Ovary (tissue), 7 donors: ENCODE measurements at regions not wholly inside any gene's neighbourhood (a gene's known extent, or its start where the extent isn't known, plus 50 kb on each side); places are given as distances from the start of the nearest gene placed in this dataset.

ENCODE experiments used
- DNase-seq, 5 donors: peaks; one replicate each; pipeline ENCODE4 v3.0.0-alpha.2; 2019 to 2020
- H3K27ac ChIP-seq, 2 donors: fragments of 200-600 bp; one replicate each; pipeline versions ENCODE4 v1.5.1 to v1.8.0; 2019 to 2022
- H3K27me3 ChIP-seq: fragments of 200-600 bp; one replicate; pipeline ENCODE4 v1.8.0; 2022
- H3K36me3 ChIP-seq: fragments of 200-600 bp; sonication (generic); one replicate; pipeline ENCODE4 v1.5.1; 2019
- H3K4me1 ChIP-seq: one replicate; pipeline ENCODE4 v1.8.1; 2013; ENCODE audit warnings: mild to moderate bottlenecking, moderate library complexity; ENCODE audit not compliant: insufficient read depth
- H3K4me3 ChIP-seq: fragments of 200-600 bp; sonication (generic); one replicate; pipeline ENCODE4 v1.5.1; 2017
- H3K9me3 ChIP-seq, 2 donors: fragments of 200-600 bp in 1 of 2; sonication (generic) in 1 of 2; one replicate each; pipeline versions ENCODE4 v1.5.1 to v1.8.1; 2013 to 2019; ENCODE audit warnings: mild to moderate bottlenecking in 1 of 2, moderate library complexity in 1 of 2
- CTCF ChIP-seq, 3 donors: fragments of 450-650 bp in 2 of 3; fragments of 200-600 bp in 1 of 3; IDR thresholded peaks; one replicate each; pipeline versions ENCODE4 v1.5.1 to v1.8.0; 2016 to 2022; ENCODE audit warnings: antibody characterized with exemption in 3 of 3, mild to moderate bottlenecking in 1 of 3
- EP300 ChIP-seq: sonication (generic); formaldehyde crosslinking; IDR thresholded peaks from one replicate; pipeline ENCODE4 v1.6.1; 2017; ENCODE audit warnings: antibody characterized with exemption
- POLR2A ChIP-seq: fragments of 450-650 bp; IDR thresholded peaks from one replicate; pipeline ENCODE4 v1.6.1; 2017; ENCODE audit warnings: antibody characterized with exemption, mild to moderate bottlenecking, moderate library complexity
- WGBS, 3 donors: extraction: QIAGEN DNeasy Blood & Tissue Kit in 1 of 3; methylation state at CpG; one replicate each; pipeline versions ENCODE4 v1.1.5 to v1.1.7; 2013 to 2017; 5-methylcytosine and 5-hydroxymethylcytosine counted together
- intact Hi-C, 4 donors: fragments of 100-400 bp; cut with DNase I; formaldehyde crosslinking; loops; one replicate each; pipeline versions ENCODE4 v1.11.0 to v1.15.1; 2022 to 2023
- donor health status: DM: no; HTN: no; CAD: no; lungs with moderate emphysema.
- donor health status: DM: no; HTN: no; CAD: no.
- donor health status: Bipolar disorder and iron deficiency.
- donor health status: DM: no; HTN: no; CAD: no.
- donor health status: DM: yes; HTN: yes; CAD: no.

- no peaks in the 10 kb centered on the region for H3K9me3 ChIP-seq
- no peaks in the 10 kb centered on the region for H3K4me1 ChIP-seq
- no peak overlapping the region for H3K4me3 ChIP-seq
- H3K27me3 ChIP-seq: no peaks in the 10 kb centered on the region
- DNase-seq: no peak
- no peak for TF ChIP-seq POLR2A
- TF ChIP-seq CTCF (IDR thresholded peaks at IDR 0.05): no peak
- no peak for TF ChIP-seq EP300
- H3K27ac ChIP-seq: no peak overlapping the region
- intact Hi-C loops: no loop called here
- 17 to 19% (median 18%) methylated on average over 9 of the region's 9 CpGs for WGBS, 3 donors
- no peaks in the 10 kb centered on the region for H3K36me3 ChIP-seq
Observed at GRCh38 chr15:91408476-91409076, 308.5 kb downstream of the SV2B start.

DNA sequence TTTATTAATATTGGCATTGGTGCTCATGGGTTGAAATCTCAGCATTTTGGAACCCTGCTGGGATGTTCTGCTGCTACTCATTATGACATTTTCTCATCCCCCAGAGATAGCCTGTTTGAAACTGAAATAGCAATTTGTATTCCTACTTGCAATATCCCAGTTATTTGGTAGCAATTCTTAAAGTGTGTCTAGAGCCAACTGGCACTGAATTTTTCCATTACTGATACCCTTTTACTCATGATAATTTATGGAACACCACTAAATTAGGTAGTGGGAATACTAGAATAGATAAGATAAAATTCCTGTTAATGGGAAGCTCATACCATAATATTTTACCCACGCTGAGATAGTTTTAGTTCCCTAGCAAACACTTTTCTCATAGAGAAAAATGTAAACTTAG is 309.3 kb downstream of the SV2B start:
- TF ChIP-seq CTCF (IDR thresholded peaks at IDR 0.05) (no peak), POLR2A (no peak), EP300 (no peak)
- Histone ChIP-seq H3K27me3 (no peaks in the 10 kb centered on the region), H3K27ac (no peak overlapping the region), H3K4me1 (no peaks in the 10 kb centered on the region), H3K9me3 (no peaks in the 10 kb centered on the region), H3K36me3 (no peaks in the 10 kb centered on the region), H3K4me3 (no peak overlapping the region)
- no peak for DNase-seq
- 4 to 12% (median 11%) methylated on average over 1 of the region's 1 CpG for WGBS, 3 donors
- intact Hi-C loops: no loop called here

- intact Hi-C loops: no loop called here
- no peaks in the 10 kb centered on the region for H3K4me1 ChIP-seq
- H3K27ac ChIP-seq: no peak overlapping the region
- H3K4me3 ChIP-seq: no peak overlapping the region
- no peak for DNase-seq
- no peaks in the 10 kb centered on the region for H3K36me3 ChIP-seq
- H3K9me3 ChIP-seq: no peaks in the 10 kb centered on the region
- H3K27me3 ChIP-seq: no peaks in the 10 kb centered on the region
- no peak for TF ChIP-seq POLR2A
- no peak for TF ChIP-seq EP300
- TF ChIP-seq CTCF (IDR thresholded peaks at IDR 0.05): no peak
Observed at GRCh38 chr15:91411586-91411985, 311.5 kb downstream of the SV2B start.

GRCh38 chr15:91412138-91412928 is 312.3 kb downstream of the SV2B start:
- Histone ChIP-seq H3K9me3 (no peaks in the 10 kb centered on the region), H3K27me3 (no peaks in the 10 kb centered on the region), H3K4me3 (no peak overlapping the region), H3K27ac (no peak overlapping the region), H3K4me1 (no peaks in the 10 kb centered on the region), H3K36me3 (no peaks in the 10 kb centered on the region)
- no peak for TF ChIP-seq POLR2A
- no peak for TF ChIP-seq CTCF (IDR thresholded peaks at IDR 0.05)
- no peak for TF ChIP-seq EP300
- WGBS, 3 donors: 27 to 33% (median 28%) methylated on average over 5 of the region's 5 CpGs
- DNase-seq: no peak
- intact Hi-C loops: no loop called here
